ENCODE measurements at regions not wholly inside any gene's neighbourhood (a gene's known extent, or its start where the extent isn't known, plus 50 kb on each side); places are given as distances from the start of the nearest gene placed in this dataset.

- TF ChIP-seq, protein P1, sequence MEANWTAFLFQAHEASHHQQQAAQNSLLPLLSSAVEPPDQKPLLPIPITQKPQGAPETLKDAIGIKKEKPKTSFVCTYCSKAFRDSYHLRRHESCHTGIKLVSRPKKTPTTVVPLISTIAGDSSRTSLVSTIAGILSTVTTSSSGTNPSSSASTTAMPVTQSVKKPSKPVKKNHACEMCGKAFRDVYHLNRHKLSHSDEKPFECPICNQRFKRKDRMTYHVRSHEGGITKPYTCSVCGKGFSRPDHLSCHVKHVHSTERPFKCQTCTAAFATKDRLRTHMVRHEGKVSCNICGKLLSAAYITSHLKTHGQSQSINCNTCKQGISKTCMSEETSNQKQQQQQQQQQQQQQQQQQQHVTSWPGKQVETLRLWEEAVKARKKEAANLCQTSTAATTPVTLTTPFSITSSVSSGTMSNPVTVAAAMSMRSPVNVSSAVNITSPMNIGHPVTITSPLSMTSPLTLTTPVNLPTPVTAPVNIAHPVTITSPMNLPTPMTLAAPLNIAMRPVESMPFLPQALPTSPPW (CRISPR knock-in tag; IDR thresholded peaks at IDR 0.05), result peak; percentile 43; the same call in 1 of the 2 replicates
- TF ChIP-seq FOSL1 (tag; conservative IDR thresholded peaks at IDR 0.05), result peak; percentile 48; the same call in 1 of the 2 replicates
- no peak for TF ChIP-seq TFE3 (CRISPR knock-in tag; IDR thresholded peaks at IDR 0.05)
These were observed 62.2 kb upstream of the DDR1 start (continued) for GRCh38 chr6:30821862-30822784.

GRCh38 chr6:30820193-30820592 lies 64.1 kb upstream of the DDR1 start:
- ChIA-PET CTCF (ENCODE audit: low intra/inter-chr PET ratio) (no interaction called here), POLR2A (interaction anchor here (0.5 to 1.2 kb wide), 16 partner anchors 9 to 234 kb away, joined by 3 to 5 read pairs (median 3); no protein-coding TSS in a partner anchor)
- BruUV-seq (replicated peaks), result no TSS peak
- ATAC-seq, result peak; percentile 40
- Histone ChIP-seq H2AFZ (ENCODE audit: low read depth, low read length) (peak overlapping the region; percentile 75), H3K4me3 (no peak overlapping the region), H3K9me3 (replicated peaks; ENCODE audit: control insufficient read depth, insufficient read depth, low read depth, low read length) (no peaks in the 10 kb centered on the region), H4K20me1 (replicated peaks; ENCODE audit: control insufficient read depth, insufficient read depth, low read length) (no peaks in the 10 kb centered on the region), H3K27me3 (ENCODE audit: control insufficient read depth in 2 of 2, insufficient read depth in 2 of 2, low read length in 2 of 2) (no peaks in the 10 kb centered on the region), H3K9ac (ENCODE audit: insufficient read depth in 1 of 2, low read depth in 2 of 2, low read length in 2 of 2) (peak overlapping the region in 1 of 2 experiments; percentile 76; a peak in 1 of 4 replicates), H3K27ac (ENCODE audit: extremely low read depth, low read depth, low read length) (0 out of 3 replicates have a peak overlapping the region, but pooled peaks have one; percentile 12), H3K36me3 (ENCODE audit: control insufficient read depth, insufficient read depth, low read length) (no peaks in the 10 kb centered on the region), H3K79me2 (ENCODE audit: control insufficient read depth, insufficient read depth, low read length) (no peaks in the 10 kb centered on the region), H3K4me2 (ENCODE audit: insufficient read depth, low read length) (peak overlapping the region; percentile 8; the same call in 1 of the 2 replicates), H3K9me1 (ENCODE audit: control insufficient read depth, insufficient read depth, low read length) (peaks cover 3% of the 10 kb centered on the region), H3K4me1 (replicated peaks in 1 of 2; ENCODE audit: control insufficient read depth in 2 of 2, insufficient read depth in 2 of 2, low read length in 2 of 2) (peaks cover 10 to 32% of the 10 kb centered on the region in 2 experiments)
- 75% methylated on average over 1 of the region's 1 CpG for WGBS (ENCODE audit: insufficient coverage, low coverage, missing lambda C conversion rate)
- DNase-seq (ENCODE audit: extremely low read depth in 1 of 4, low spot score in 3 of 4), result peak in 1 of 4 experiments; percentile 41
- in situ Hi-C loops (cut with MboI), result no loop called here
- FAIRE-seq, result no peak
- intact Hi-C loops (cut with micrococcal nuclease), result loop anchor here (5.0 kb wide), 2 partner anchors 38 to 338 kb away; no protein-coding TSS in a partner anchor
- TF ChIP-seq IRF2 (CRISPR knock-in tag; IDR thresholded peaks at IDR 0.05), result no peak
- TF ChIP-seq COPS2 (conservative IDR thresholded peaks at IDR 0.05), result no peak
- TF ChIP-seq ZBTB49 (CRISPR knock-in tag; IDR thresholded peaks at IDR 0.05; ENCODE audit: borderline replicate concordance), result no peak
- no peak for TF ChIP-seq ZBTB12 (CRISPR knock-in tag; IDR thresholded peaks at IDR 0.05)

Data from K562 (cell line).